OCI-LY3 (cell line): ENCODE measurements at regions not wholly inside any gene's neighbourhood (a gene's known extent, or its start where the extent isn't known, plus 50 kb on each side); places are given as distances from the start of the nearest gene placed in this dataset.

Source experiments
- H2AFZ ChIP-seq: fragments of 200-600, 300-600 bp; shearing (Covaris generic); 2 replicates; pipeline ENCODE4 v1.6.0; 2014; ENCODE audit warnings: antibody characterized with exemption, low read depth, low read length
- H3K27ac ChIP-seq: fragments of 200-600, 300-600 bp; sonication (generic); 2 replicates; pipeline ENCODE4 v1.5.1; 2014; ENCODE audit warnings: mild to moderate bottlenecking, low read length, moderate library complexity, mixed read lengths
- H3K27me3 ChIP-seq: fragments of 200-600, 300-600 bp; sonication (generic); 2 replicates; pipeline ENCODE4 v1.6.1; 2014; ENCODE audit warnings: low read depth, low read length, mixed read lengths
- H3K36me3 ChIP-seq: fragments of 200-600, 300-600 bp; sonication (generic); replicated peaks from 2 replicates; pipeline ENCODE3; 2014; ENCODE audit warnings: low read depth, low read length, mixed read lengths
- H3K4me1 ChIP-seq: fragments of 300-600, 200-600 bp; sonication (generic); 2 replicates; pipeline ENCODE4 v1.6.1; 2014; ENCODE audit warnings: low read length, mixed read lengths
- H3K4me2 ChIP-seq: fragments of 200-600, 300-600 bp; sonication (generic); 2 replicates; pipeline ENCODE4 v1.6.1; 2014; ENCODE audit warnings: low read length, mixed read lengths
- H3K4me3 ChIP-seq: fragments of 300-600, 200-600 bp; sonication (generic); 2 replicates; pipeline ENCODE4 v1.5.1; 2014; ENCODE audit warnings: antibody characterized with exemption, mild to moderate bottlenecking, low read length, moderate library complexity
- H3K79me2 ChIP-seq: fragments of 300-600, 200-600 bp; shearing (Covaris generic); 2 replicates; pipeline ENCODE4 v1.6.1; 2014; ENCODE audit warnings: mild to moderate bottlenecking, low read length, mixed read lengths
- H3K9ac ChIP-seq: fragments of 300-600, 200-600 bp; shearing (Covaris generic); 2 replicates; pipeline ENCODE4 v1.6.0; 2014; ENCODE audit warnings: mild to moderate bottlenecking, low read length, moderate library complexity
- H3K9me3 ChIP-seq: fragments of 200-600, 300-600 bp; shearing (Covaris generic); 2 replicates; pipeline ENCODE4 v1.6.1; 2014; ENCODE audit warnings: low read length, mixed read lengths; ENCODE audit not compliant: insufficient read depth
- H4K20me1 ChIP-seq: fragments of 200-600, 300-600 bp; sonication (generic); 2 replicates; pipeline ENCODE4 v1.6.1; 2016; ENCODE audit warnings: low read length, mixed read lengths; ENCODE audit not compliant: insufficient read depth
- CTCF ChIP-seq: fragments of 200-600, 300-600 bp; sonication (generic); IDR thresholded peaks from 2 replicates; pipeline ENCODE4 v1.5.1; 2014; ENCODE audit warnings: antibody characterized with exemption, low read length, low read depth
- EZH2phosphoT487 ChIP-seq: fragments of 200-600 bp; shearing (Covaris generic); IDR thresholded peaks from 2 replicates; pipeline ENCODE4 v1.6.1; 2018; ENCODE audit warnings: antibody characterized with exemption, mixed run types, low read depth

DNA sequence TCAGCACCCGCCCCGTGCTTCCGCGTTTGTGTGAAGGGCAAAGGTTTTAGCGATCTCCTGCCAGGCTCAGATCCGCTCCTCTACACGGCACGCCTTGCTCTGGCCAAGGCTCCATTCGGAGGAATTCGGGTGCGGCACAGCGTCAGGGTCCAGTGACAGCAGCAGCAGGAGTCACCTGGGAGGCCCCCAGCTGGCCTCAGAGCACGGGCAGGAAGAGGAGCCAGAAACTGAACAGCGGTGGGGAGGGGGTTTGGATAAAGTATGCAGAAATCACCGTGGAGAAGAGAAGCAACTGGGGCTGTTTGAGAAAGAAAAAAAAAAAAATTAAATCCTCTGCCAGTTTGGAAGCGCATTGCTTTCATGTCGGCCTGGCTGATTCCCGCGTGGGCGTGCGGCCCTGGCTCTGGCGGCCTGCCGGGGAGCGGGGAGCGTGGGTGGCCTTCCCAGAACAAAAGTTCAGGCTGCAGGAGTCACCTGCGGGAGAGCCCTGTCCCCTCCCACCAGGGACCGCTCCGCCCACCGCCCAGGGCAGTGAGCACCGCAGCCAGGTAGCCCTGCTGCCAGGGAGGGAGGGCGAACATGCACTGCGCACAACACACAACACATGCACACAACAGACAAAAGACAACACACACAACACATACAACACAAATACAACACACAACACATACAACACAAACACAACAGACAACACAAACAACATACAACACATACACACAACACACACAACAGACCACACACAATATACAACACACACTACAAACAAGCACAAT, 107.6 kb downstream of the ETS2 start:
- H3K4me2 ChIP-seq, result no peak overlapping the region
- H2AFZ ChIP-seq, result no peak overlapping the region
- H3K9ac ChIP-seq, result no peak overlapping the region

GRCh38 chr21:38912789-38913119, 107.0 kb downstream of the ETS2 start:
- Histone ChIP-seq H3K9me3 (no peaks in the 10 kb centered on the region), H2AFZ (no peak overlapping the region), H3K27me3 (0 out of 2 replicates have a peak, but pooled peaks cover 9% of the 10 kb centered on the region), H3K27ac (no peak overlapping the region), H4K20me1 (no peaks in the 10 kb centered on the region), H3K36me3 (no peaks in the 10 kb centered on the region), H3K4me3 (no peak overlapping the region), H3K9ac (no peak overlapping the region), H3K4me1 (no peaks in the 10 kb centered on the region), H3K79me2 (no peaks in the 10 kb centered on the region), H3K4me2 (no peak overlapping the region)
- TF ChIP-seq EZH2phosphoT487, result no peak
- no peak for TF ChIP-seq CTCF

More for the DNA sequence above, 107.6 kb downstream of the ETS2 start:
- H3K4me3 ChIP-seq, result no peak overlapping the region
- H3K27me3 ChIP-seq, result 0 out of 2 replicates have a peak, but pooled peaks cover 9% of the 10 kb centered on the region
- no peaks in the 10 kb centered on the region for H3K36me3 ChIP-seq
- TF ChIP-seq CTCF (no peak), EZH2phosphoT487 (no peak)
- H3K27ac ChIP-seq, result no peak overlapping the region
- H3K79me2 ChIP-seq, result no peaks in the 10 kb centered on the region
- H3K9me3 ChIP-seq, result no peaks in the 10 kb centered on the region
- no peaks in the 10 kb centered on the region for H4K20me1 ChIP-seq
- H3K4me1 ChIP-seq, result no peaks in the 10 kb centered on the region

- Histone ChIP-seq H3K4me3 (no peak overlapping the region), H3K9me3 (no peaks in the 10 kb centered on the region), H3K27ac (no peak overlapping the region), H3K9ac (no peak overlapping the region), H3K36me3 (no peaks in the 10 kb centered on the region), H2AFZ (no peak overlapping the region), H3K27me3 (0 out of 2 replicates have a peak, but pooled peaks cover 9% of the 10 kb centered on the region), H3K4me2 (no peak overlapping the region), H3K79me2 (no peaks in the 10 kb centered on the region), H4K20me1 (no peaks in the 10 kb centered on the region), H3K4me1 (no peaks in the 10 kb centered on the region)
- TF ChIP-seq EZH2phosphoT487 (no peak), CTCF (no peak)
Observed at GRCh38 chr21:38912102-38912629, 106.4 kb downstream of the ETS2 start.

GRCh38 chr21:38911484-38912101, 105.9 kb downstream of the ETS2 start:
- H3K9ac ChIP-seq, result no peak overlapping the region
- H3K27ac ChIP-seq, result no peak overlapping the region
- TF ChIP-seq EZH2phosphoT487, result no peak
- TF ChIP-seq CTCF, result no peak

More at GRCh38 chr21:38911484-38912101, 105.9 kb downstream of the ETS2 start:
- Histone ChIP-seq H4K20me1 (no peaks in the 10 kb centered on the region), H3K4me1 (no peaks in the 10 kb centered on the region), H3K27me3 (0 out of 2 replicates have a peak, but pooled peaks cover 9% of the 10 kb centered on the region), H3K9me3 (no peaks in the 10 kb centered on the region), H3K36me3 (no peaks in the 10 kb centered on the region), H3K4me2 (no peak overlapping the region), H3K4me3 (no peak overlapping the region), H3K79me2 (no peaks in the 10 kb centered on the region), H2AFZ (no peak overlapping the region)
